Lung (tissue), 11 donors: ENCODE measurements at regions not wholly inside any gene's neighbourhood (a gene's known extent, or its start where the extent isn't known, plus 50 kb on each side); places are given as distances from the start of the nearest gene placed in this dataset.

Experiments
- ATAC-seq: fragments of 200-7000 bp; cut with Tn5 transposase; one replicate; pipeline ENCODE4 v1.9.1; 2020; ENCODE audit warnings: moderate number of reproducible peaks; ENCODE audit not compliant: insufficient read depth, low FRiP score
- DNase-seq, 3 donors: peaks; one replicate each; pipeline ENCODE4 v3.0.0-alpha.2; 2013 to 2017
- H3K27ac ChIP-seq, 2 donors: one replicate each; pipeline ENCODE4 v1.5.1; 2013; ENCODE audit warnings: mild to moderate bottlenecking in 2 of 2, moderate library complexity in 2 of 2, control low read depth in 1 of 2, inconsistent platforms in 1 of 2, low read depth in 1 of 2, low read length in 1 of 2
- H3K27me3 ChIP-seq, 3 donors: one replicate each; pipeline ENCODE4 v1.5.1; 2013; ENCODE audit warnings: low read length in 2 of 3; ENCODE audit not compliant: control insufficient read depth in 3 of 3, insufficient read depth in 3 of 3
- H3K36me3 ChIP-seq, 4 donors: one replicate each; pipeline ENCODE4 v1.5.1; 2013; ENCODE audit warnings: low read length in 4 of 4, mild to moderate bottlenecking in 1 of 4, moderate library complexity in 1 of 4; ENCODE audit not compliant: control insufficient read depth in 4 of 4, insufficient read depth in 4 of 4
- H3K4me1 ChIP-seq, 5 donors: one replicate each; pipeline ENCODE4 v1.5.1; 2013; ENCODE audit warnings: low read length in 5 of 5, mild to moderate bottlenecking in 2 of 5, moderate library complexity in 1 of 5; ENCODE audit not compliant: control insufficient read depth in 5 of 5, insufficient read depth in 5 of 5
- H3K4me3 ChIP-seq: one replicate; pipeline ENCODE4 v1.5.1; 2013; ENCODE audit warnings: mild to moderate bottlenecking, control low read depth, moderate library complexity
- H3K9ac ChIP-seq, 2 donors: one replicate each; pipeline ENCODE4 v1.5.1; 2013; ENCODE audit warnings: low read length in 2 of 2, control low read depth in 1 of 2; ENCODE audit not compliant: insufficient read depth in 1 of 2
- H3K9me3 ChIP-seq, 4 donors: one replicate each; pipeline ENCODE4 v1.5.1; 2013; ENCODE audit warnings: low read length in 3 of 4, mild to moderate bottlenecking in 1 of 4, moderate library complexity in 1 of 4; ENCODE audit not compliant: control insufficient read depth in 4 of 4, insufficient read depth in 3 of 4
- WGBS, 2 donors: extraction: QIAGEN DNeasy Blood & Tissue Kit; methylation state at CpG; one replicate each; pipeline ENCODE4 v1.1.7; 2013; 5-methylcytosine and 5-hydroxymethylcytosine counted together
- TF ChIP-seq, protein P1 (sequence below): IDR thresholded peaks from 2 replicates; pipeline ENCODE4 v1.5.1; 2012; ENCODE audit warnings: mild to moderate bottlenecking; ENCODE audit errors: control extremely low read depth, extremely low read depth
- donor health status: control.
- donor health status: control.
- donor health status: Bipolar disorder and iron deficiency.
- donor health status: healthy.
- donor health status: DM: yes; HTN: yes; CAD: no.

DNA sequence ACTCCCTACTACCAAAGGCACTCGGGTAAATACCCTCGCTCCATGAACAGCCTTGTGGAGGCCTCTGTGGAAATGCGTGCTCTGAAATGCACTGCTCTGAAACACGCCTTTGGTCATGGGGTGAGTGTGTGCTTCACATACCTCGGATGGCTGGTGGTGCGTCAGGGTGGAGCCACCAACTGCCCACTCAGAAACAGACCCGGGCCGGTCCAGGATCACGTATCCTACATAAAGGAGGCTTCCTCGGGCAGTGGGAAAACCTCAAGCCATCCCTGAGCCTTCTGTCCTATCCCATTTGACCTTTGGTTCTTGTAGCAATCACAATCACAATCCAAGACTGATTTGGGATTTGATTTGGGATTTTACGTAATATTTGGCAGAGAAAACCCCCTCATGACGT, 53.5 kb upstream of the ZNF516 start:
- H3K9ac ChIP-seq: no peak overlapping the region
- H3K9me3 ChIP-seq: peaks cover 0 to 1% (median 0%) of the 10 kb centered on the region in 4 donors
- no peaks in the 10 kb centered on the region for H3K27me3 ChIP-seq
- WGBS, 2 donors: 95% methylated on average over 12 of the region's 12 CpGs
- ATAC-seq: no peak
- DNase-seq: no peak
- TF ChIP-seq, protein P1, sequence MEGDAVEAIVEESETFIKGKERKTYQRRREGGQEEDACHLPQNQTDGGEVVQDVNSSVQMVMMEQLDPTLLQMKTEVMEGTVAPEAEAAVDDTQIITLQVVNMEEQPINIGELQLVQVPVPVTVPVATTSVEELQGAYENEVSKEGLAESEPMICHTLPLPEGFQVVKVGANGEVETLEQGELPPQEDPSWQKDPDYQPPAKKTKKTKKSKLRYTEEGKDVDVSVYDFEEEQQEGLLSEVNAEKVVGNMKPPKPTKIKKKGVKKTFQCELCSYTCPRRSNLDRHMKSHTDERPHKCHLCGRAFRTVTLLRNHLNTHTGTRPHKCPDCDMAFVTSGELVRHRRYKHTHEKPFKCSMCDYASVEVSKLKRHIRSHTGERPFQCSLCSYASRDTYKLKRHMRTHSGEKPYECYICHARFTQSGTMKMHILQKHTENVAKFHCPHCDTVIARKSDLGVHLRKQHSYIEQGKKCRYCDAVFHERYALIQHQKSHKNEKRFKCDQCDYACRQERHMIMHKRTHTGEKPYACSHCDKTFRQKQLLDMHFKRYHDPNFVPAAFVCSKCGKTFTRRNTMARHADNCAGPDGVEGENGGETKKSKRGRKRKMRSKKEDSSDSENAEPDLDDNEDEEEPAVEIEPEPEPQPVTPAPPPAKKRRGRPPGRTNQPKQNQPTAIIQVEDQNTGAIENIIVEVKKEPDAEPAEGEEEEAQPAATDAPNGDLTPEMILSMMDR: no peak
- no peaks in the 10 kb centered on the region for H3K36me3 ChIP-seq
- H3K4me3 ChIP-seq: no peak overlapping the region
- H3K27ac ChIP-seq: no peak overlapping the region
- H3K4me1 ChIP-seq: peaks cover 0 to 19% (median 4%) of the 10 kb centered on the region in 5 donors

DNA sequence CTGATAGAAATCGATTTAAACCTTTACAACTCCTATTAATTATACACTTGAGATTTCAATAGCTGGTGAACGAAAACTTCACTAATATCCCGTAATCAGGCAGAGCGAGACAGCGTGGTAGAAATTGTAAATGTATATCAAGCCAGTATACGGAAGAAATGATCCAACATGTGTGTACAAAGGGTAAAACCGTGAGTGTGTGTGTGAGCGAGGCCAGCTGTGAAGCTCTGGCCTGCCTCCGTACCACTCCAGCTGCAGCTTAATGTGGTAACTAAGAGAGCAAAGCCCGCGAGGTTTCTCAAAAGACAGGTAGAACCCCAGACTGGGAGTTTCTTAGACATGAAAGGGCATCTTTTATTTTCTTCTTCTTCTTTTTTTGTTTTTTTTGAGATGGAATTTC, 52.3 kb upstream of the ZNF516 start:
- ATAC-seq (no peak), DNase-seq (peak; percentile 89 to 97 (median 94))
- Histone ChIP-seq H3K27me3 (no peaks in the 10 kb centered on the region), H3K4me3 (no peak overlapping the region), H3K36me3 (no peaks in the 10 kb centered on the region), H3K27ac (no peak overlapping the region), H3K9me3 (peaks cover 0 to 1% (median 0%) of the 10 kb centered on the region in 4 donors), H3K4me1 (peaks cover 0 to 19% (median 4%) of the 10 kb centered on the region in 5 donors), H3K9ac (peak overlapping the region in 1 of 2 donors; percentile 59)
- WGBS, 2 donors: 78 to 79% methylated on average over 11 of the region's 11 CpGs
- TF ChIP-seq, protein P1: no peak

DNA sequence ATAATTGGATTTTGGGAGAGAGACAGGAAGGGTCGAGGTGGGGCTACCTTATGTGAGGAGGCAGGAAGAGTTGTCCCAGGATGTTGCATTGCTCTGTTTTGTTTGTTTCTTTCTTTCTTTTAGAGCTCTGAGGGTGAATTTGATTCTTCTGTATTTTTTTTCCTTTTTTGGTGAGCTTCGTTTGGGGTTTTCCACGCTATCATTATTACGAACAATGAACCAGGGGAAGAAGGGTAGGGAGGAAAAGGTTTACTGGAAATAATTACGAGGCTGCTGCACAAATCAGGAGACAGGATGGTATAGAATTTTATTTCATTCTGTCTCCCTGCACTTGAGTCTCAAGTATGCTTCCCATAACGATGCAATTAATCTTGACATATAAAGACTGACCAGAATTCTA, 51.4 kb upstream of the ZNF516 start:
- TF ChIP-seq, protein P1: no peak
- no peak overlapping the region for H3K27ac ChIP-seq
- no peaks in the 10 kb centered on the region for H3K27me3 ChIP-seq
- peak in 1 of 3 donors; percentile 23 for DNase-seq
- ATAC-seq: no peak
- H3K36me3 ChIP-seq: no peaks in the 10 kb centered on the region
- peaks cover 0 to 1% (median 0%) of the 10 kb centered on the region in 4 donors for H3K9me3 ChIP-seq
- whole genome bisulfite sequencing, 2 donors: 23 to 39% methylated on average over 6 of the region's 6 CpGs
- H3K4me1 ChIP-seq: peaks cover 0 to 19% (median 4%) of the 10 kb centered on the region in 5 donors
- H3K4me3 ChIP-seq: no peak overlapping the region
- H3K9ac ChIP-seq: no peak overlapping the region

DNA sequence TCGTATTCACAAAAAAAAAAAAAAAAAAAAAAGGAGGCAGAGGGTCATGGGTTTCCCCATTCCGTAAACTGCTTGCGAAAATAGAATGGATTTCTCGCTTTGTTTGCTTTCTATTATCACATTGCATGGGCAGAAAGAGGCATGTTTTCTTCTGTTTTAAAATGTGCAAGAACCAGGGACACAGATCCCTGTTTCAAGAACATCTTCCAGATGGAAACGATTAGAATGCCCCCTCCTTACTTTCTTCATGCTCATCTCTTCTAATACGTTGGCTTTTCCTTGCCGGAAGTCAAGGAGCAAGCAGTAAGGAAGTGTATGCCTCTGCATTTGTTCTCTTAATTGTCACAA, 51.0 kb upstream of the ZNF516 start:
- ATAC-seq: no peak
- H3K4me1 ChIP-seq: peaks cover 0 to 22% (median 4%) of the 10 kb centered on the region in 5 donors
- no peak overlapping the region for H3K9ac ChIP-seq
- peaks cover 0 to 1% (median 0%) of the 10 kb centered on the region in 4 donors for H3K9me3 ChIP-seq
- WGBS, 2 donors: 15 to 41% methylated on average over 7 of the region's 7 CpGs
- no peaks in the 10 kb centered on the region for H3K36me3 ChIP-seq
- H3K4me3 ChIP-seq: no peak overlapping the region
- H3K27me3 ChIP-seq: no peaks in the 10 kb centered on the region
- H3K27ac ChIP-seq: peak overlapping the region in 1 of 2 donors; percentile 81
- TF ChIP-seq, protein P1: no peak
- peak in 2 of 3 donors; percentile 63 to 64 for DNase-seq
